ENCODE measurements at regions not wholly inside any gene's neighbourhood (a gene's known extent, or its start where the extent isn't known, plus 50 kb on each side); places are given as distances from the start of the nearest gene placed in this dataset.

DNA sequence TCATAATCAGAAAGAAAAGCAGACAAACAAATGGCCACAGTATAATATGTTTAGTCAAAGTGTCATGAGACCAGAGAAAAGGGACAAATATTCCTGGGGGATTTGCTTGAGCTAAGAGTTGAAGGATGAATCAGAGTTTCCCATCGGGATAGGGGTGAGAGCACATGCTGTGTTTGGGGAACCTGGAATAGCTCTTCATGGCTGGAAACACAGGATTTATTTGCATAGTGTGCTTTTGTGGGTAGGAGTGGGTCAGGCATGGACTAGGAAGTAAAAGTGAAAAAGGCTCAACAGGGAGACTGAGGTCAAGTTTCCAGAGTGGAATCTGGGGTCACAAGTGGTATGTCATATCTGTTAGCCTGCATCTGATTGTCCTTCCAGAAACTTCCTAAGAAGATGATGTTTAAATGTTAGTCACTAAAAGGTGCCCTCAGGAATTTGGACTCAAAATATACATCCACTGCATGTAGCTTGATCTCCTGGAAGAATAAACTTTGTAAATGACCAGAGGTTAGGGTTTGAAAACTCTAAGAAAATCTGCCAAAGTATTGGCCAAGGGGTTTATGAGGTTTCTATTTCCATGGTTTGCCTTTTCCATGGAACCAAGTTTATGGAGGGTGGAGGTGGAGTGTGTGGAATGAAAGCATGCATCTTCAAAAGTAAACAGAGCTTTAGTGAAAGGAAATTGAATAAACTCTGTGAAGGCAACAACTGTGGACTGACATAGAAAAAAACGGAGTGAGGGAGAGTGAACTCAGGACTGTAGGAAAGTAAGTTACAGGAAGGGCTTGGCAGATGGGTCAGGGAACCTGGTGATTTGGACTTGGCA, 344.6 kb downstream of the C12orf75 start:
- TF ChIP-seq NFIC (IDR thresholded peaks at IDR 0.05) (no peak), FOXM1 (IDR thresholded peaks at IDR 0.05; ENCODE audit: borderline replicate concordance, low read depth) (no peak), YY1 (IDR thresholded peaks at IDR 0.05; ENCODE audit: low read depth) (no peak), CEBPB (IDR thresholded peaks at IDR 0.05) (no peak), EGR1 (IDR thresholded peaks at IDR 0.05) (no peak), TEAD4 (IDR thresholded peaks at IDR 0.05) (no peak)
- TF ChIP-seq, protein P1, sequence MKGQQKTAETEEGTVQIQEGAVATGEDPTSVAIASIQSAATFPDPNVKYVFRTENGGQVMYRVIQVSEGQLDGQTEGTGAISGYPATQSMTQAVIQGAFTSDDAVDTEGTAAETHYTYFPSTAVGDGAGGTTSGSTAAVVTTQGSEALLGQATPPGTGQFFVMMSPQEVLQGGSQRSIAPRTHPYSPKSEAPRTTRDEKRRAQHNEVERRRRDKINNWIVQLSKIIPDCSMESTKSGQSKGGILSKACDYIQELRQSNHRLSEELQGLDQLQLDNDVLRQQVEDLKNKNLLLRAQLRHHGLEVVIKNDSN (IDR thresholded peaks at IDR 0.05): no peak
- TF ChIP-seq, protein P2, sequence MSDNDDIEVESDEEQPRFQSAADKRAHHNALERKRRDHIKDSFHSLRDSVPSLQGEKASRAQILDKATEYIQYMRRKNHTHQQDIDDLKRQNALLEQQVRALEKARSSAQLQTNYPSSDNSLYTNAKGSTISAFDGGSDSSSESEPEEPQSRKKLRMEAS (IDR thresholded peaks at IDR 0.05): no peak

DNA sequence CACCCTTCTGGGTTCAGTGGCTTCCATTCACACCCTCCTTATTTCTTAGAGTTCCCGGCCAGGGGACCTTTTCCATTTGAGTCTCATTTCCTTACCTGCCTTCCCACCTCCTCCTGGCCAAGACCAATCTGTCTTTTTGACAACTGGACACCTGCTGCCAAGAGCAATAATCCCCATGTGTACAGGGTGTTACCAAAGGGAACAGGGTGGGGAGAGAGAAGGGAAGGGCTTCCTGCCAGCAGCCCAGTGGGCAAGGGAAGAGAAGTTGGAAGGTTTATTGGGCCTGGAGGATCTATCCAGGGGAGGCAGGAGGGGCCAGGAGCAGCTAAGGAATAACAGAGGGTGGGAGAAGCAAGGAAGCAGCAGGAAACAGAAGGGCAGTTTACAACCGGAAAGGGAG, 346.2 kb downstream of the C12orf75 start:
- TF ChIP-seq YY1 (IDR thresholded peaks at IDR 0.05; ENCODE audit: low read depth) (peak; percentile 62), NFIC (IDR thresholded peaks at IDR 0.05) (peak; percentile 97), CEBPB (IDR thresholded peaks at IDR 0.05) (peak; percentile 44; the same call in 1 of the 2 replicates), TAF1 (IDR thresholded peaks at IDR 0.05; ENCODE audit: low read depth) (no peak), RAD21 (IDR thresholded peaks at IDR 0.05; ENCODE audit: low read depth) (peak; percentile 32; the same call in 1 of the 2 replicates), TEAD4 (IDR thresholded peaks at IDR 0.05) (peak; percentile 84), EP300 (IDR thresholded peaks at IDR 0.05; ENCODE audit: borderline replicate concordance) (peak; percentile 97), EGR1 (IDR thresholded peaks at IDR 0.05) (0 out of 2 replicates have a peak, but pooled peaks have one; percentile 7), FOXM1 (IDR thresholded peaks at IDR 0.05; ENCODE audit: borderline replicate concordance, low read depth) (peak; percentile 92), CREB1 (IDR thresholded peaks at IDR 0.05; ENCODE audit: low read depth) (no peak), ZBTB7A (IDR thresholded peaks at IDR 0.05; ENCODE audit: low read depth) (no peak), TCF12 (IDR thresholded peaks at IDR 0.05; ENCODE audit: low read depth) (peak; percentile 95)
- TF ChIP-seq, protein P2 (IDR thresholded peaks at IDR 0.05): peak; percentile 75; the same call in 1 of the 2 replicates
- TF ChIP-seq, protein P3, sequence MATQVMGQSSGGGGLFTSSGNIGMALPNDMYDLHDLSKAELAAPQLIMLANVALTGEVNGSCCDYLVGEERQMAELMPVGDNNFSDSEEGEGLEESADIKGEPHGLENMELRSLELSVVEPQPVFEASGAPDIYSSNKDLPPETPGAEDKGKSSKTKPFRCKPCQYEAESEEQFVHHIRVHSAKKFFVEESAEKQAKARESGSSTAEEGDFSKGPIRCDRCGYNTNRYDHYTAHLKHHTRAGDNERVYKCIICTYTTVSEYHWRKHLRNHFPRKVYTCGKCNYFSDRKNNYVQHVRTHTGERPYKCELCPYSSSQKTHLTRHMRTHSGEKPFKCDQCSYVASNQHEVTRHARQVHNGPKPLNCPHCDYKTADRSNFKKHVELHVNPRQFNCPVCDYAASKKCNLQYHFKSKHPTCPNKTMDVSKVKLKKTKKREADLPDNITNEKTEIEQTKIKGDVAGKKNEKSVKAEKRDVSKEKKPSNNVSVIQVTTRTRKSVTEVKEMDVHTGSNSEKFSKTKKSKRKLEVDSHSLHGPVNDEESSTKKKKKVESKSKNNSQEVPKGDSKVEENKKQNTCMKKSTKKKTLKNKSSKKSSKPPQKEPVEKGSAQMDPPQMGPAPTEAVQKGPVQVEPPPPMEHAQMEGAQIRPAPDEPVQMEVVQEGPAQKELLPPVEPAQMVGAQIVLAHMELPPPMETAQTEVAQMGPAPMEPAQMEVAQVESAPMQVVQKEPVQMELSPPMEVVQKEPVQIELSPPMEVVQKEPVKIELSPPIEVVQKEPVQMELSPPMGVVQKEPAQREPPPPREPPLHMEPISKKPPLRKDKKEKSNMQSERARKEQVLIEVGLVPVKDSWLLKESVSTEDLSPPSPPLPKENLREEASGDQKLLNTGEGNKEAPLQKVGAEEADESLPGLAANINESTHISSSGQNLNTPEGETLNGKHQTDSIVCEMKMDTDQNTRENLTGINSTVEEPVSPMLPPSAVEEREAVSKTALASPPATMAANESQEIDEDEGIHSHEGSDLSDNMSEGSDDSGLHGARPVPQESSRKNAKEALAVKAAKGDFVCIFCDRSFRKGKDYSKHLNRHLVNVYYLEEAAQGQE (IDR thresholded peaks at IDR 0.05; ENCODE audit: low read depth): no peak
- TF ChIP-seq, protein P1 (IDR thresholded peaks at IDR 0.05): 0 out of 2 replicates have a peak, but pooled peaks have one; percentile 48

DNA sequence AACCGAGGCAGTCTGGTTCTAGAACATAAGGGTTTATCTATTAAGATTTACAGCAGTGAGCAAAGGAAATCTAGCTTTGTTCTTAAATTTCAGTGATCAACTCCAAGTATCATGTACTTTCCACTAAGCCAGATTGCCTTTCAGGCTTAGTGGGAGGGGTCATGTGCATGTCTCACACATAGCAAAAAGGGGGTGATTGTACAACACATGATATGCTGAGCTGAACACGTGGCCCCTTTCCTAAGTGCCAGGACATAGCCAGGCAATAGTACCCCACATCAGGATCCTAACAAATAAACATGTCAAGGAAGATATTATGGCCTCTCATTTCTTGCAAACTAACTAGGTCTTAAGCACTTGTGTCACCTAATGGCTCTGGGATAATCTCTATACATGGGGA, 347.2 kb downstream of the C12orf75 start:
- TF ChIP-seq, protein P2 (IDR thresholded peaks at IDR 0.05): no peak
- TF ChIP-seq ZBTB7A (IDR thresholded peaks at IDR 0.05; ENCODE audit: low read depth) (no peak), FOXM1 (IDR thresholded peaks at IDR 0.05; ENCODE audit: borderline replicate concordance, low read depth) (no peak), TEAD4 (IDR thresholded peaks at IDR 0.05) (no peak), CREB1 (IDR thresholded peaks at IDR 0.05; ENCODE audit: low read depth) (no peak), TCF12 (IDR thresholded peaks at IDR 0.05; ENCODE audit: low read depth) (no peak), EP300 (IDR thresholded peaks at IDR 0.05; ENCODE audit: borderline replicate concordance) (no peak), TAF1 (IDR thresholded peaks at IDR 0.05; ENCODE audit: low read depth) (no peak), YY1 (IDR thresholded peaks at IDR 0.05; ENCODE audit: low read depth) (no peak), NFIC (IDR thresholded peaks at IDR 0.05) (no peak), EGR1 (IDR thresholded peaks at IDR 0.05) (no peak)
- TF ChIP-seq, protein P1 (IDR thresholded peaks at IDR 0.05): no peak
- TF ChIP-seq, protein P3 (IDR thresholded peaks at IDR 0.05; ENCODE audit: low read depth): no peak

DNA sequence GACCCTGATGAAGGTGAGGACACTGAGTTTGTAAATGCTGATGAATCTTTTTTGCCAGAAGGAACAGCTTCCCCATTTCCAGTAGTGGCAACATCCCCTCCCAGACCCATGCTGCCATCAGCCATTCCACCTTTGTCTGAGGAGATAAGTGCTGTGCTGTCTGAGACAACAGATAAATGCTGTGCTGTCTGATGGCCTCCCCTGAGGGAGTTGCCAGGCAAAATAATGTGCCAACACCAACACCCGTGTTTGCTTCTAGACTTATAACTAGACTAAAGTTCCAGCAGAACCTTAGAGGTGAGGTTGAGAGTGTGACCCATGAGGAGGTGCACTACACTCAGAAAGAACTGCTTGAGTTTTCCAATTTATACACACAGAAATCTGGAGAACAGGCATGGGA, 349.5 kb downstream of the C12orf75 start:
- TF ChIP-seq, protein P2 (IDR thresholded peaks at IDR 0.05): no peak
- TF ChIP-seq, protein P3 (IDR thresholded peaks at IDR 0.05; ENCODE audit: low read depth): no peak
- no peak for TF ChIP-seq YY1 (IDR thresholded peaks at IDR 0.05; ENCODE audit: low read depth)
- no peak for TF ChIP-seq EGR1 (IDR thresholded peaks at IDR 0.05)
- TF ChIP-seq TAF1 (IDR thresholded peaks at IDR 0.05; ENCODE audit: low read depth): no peak
- TF ChIP-seq TCF12 (IDR thresholded peaks at IDR 0.05; ENCODE audit: low read depth): no peak
- TF ChIP-seq FOXM1 (IDR thresholded peaks at IDR 0.05; ENCODE audit: borderline replicate concordance, low read depth): no peak
- no peak for TF ChIP-seq CEBPB (IDR thresholded peaks at IDR 0.05)
- TF ChIP-seq NFIC (IDR thresholded peaks at IDR 0.05): no peak
- TF ChIP-seq TEAD4 (IDR thresholded peaks at IDR 0.05): no peak
- TF ChIP-seq CREB1 (IDR thresholded peaks at IDR 0.05; ENCODE audit: low read depth): no peak
- TF ChIP-seq RAD21 (IDR thresholded peaks at IDR 0.05; ENCODE audit: low read depth): no peak
- TF ChIP-seq EP300 (IDR thresholded peaks at IDR 0.05; ENCODE audit: borderline replicate concordance): no peak
- TF ChIP-seq, protein P1 (IDR thresholded peaks at IDR 0.05): no peak
- TF ChIP-seq ZBTB7A (IDR thresholded peaks at IDR 0.05; ENCODE audit: low read depth): no peak
